Panc1 (cell line): ENCODE measurements at regions not wholly inside any gene's neighbourhood (a gene's known extent, or its start where the extent isn't known, plus 50 kb on each side); places are given as distances from the start of the nearest gene placed in this dataset.

Experiments used
- ATAC-seq: fragments of 200-7000 bp; cut with Tn5 transposase; 2 replicates; pipeline ENCODE4 v1.9.1; 2020; ENCODE audit warnings: mild to moderate bottlenecking, moderate library complexity
- BruUV-seq: library from RNA; stranded (reverse); fragments of 400-500 nt; replicated peaks from 2 replicates; lab custom pipeline; 2021; lab: Mats Ljungman, UMichigan
- CTCF ChIA-PET: fragments of 300-600 bp; sonication (Branson Sonifier 250); formaldehyde crosslinking; loops from one replicate; lab custom pipeline; 2022; ENCODE audit warnings: antibody characterized with exemption; lab: Charles Lee
- POLR2A ChIA-PET: fragments of 300-600 bp; sonication (Branson Sonifier 250); formaldehyde crosslinking; loops from one replicate; lab custom pipeline; 2022; ENCODE audit warnings: antibody characterized with exemption; lab: Charles Lee
- DNase-seq: peaks from one replicate; pipeline ENCODE4 v3.0.0-alpha.2; 2010; ENCODE audit warnings: low read depth, low spot score
- H3K27ac ChIP-seq: 2 replicates; pipeline ENCODE4 v1.5.1; 2011; ENCODE audit warnings: mild to moderate bottlenecking, low read length, inconsistent platforms
- H3K27me3 ChIP-seq: fragments of 200-500 bp; sonication (Bioruptor generic); 2 replicates; pipeline ENCODE4 v1.6.0; 2014; ENCODE audit warnings: low read length, inconsistent platforms; ENCODE audit not compliant: control insufficient read depth, insufficient read depth
- H3K36me3 ChIP-seq: fragments of 200-500 bp; sonication (Bioruptor generic); 2 replicates; pipeline ENCODE4 v1.5.1; 2014; ENCODE audit warnings: inconsistent platforms, mild to moderate bottlenecking, low read length, moderate library complexity; ENCODE audit not compliant: control insufficient read depth, insufficient read depth
- H3K4me1 ChIP-seq: 2 replicates; pipeline ENCODE4 v1.5.1; 2011; ENCODE audit warnings: inconsistent platforms, mild to moderate bottlenecking, low read length, moderate library complexity; ENCODE audit not compliant: control insufficient read depth, insufficient read depth
- H3K4me3 ChIP-seq, 2 experiments: 2 replicates each; pipeline ENCODE4 v1.5.1; 2011 to 2012; ENCODE audit warnings: low read depth in 2 of 2, low read length in 2 of 2, mild to moderate bottlenecking in 2 of 2, inconsistent platforms in 1 of 2, moderate library complexity in 1 of 2
- H3K9me3 ChIP-seq: fragments of 200-500 bp; sonication (Bioruptor generic); 2 replicates; pipeline ENCODE4 v1.5.1; 2014; ENCODE audit warnings: low read depth, mild to moderate bottlenecking, inconsistent platforms, low read length, moderate library complexity; ENCODE audit not compliant: control insufficient read depth, insufficient read depth
- POLR2AphosphoS5 ChIP-seq: IDR thresholded peaks from 2 replicates; pipeline ENCODE4 v1.6.1; 2012; ENCODE audit warnings: mild to moderate bottlenecking, low read depth, low read length, moderate library complexity
- SIN3A ChIP-seq: IDR thresholded peaks from 2 replicates; pipeline ENCODE4 v1.6.1; 2012; ENCODE audit warnings: low read depth, mild to moderate bottlenecking, low read length, moderate library complexity, borderline replicate concordance; ENCODE audit not compliant: insufficient read depth
- TCF7L2 ChIP-seq: IDR thresholded peaks from 2 replicates; pipeline ENCODE4 v1.6.1; 2011; ENCODE audit warnings: mild to moderate bottlenecking, low read depth, low read length, inconsistent platforms
- in situ Hi-C: cut with HindIII; loops from 2 replicates; pipeline ENCODE4 v1.10.0; 2016; ENCODE audit warnings: low sequenced_read_pairs, low pct_unique_long_range_greater_than_20kb
- intact Hi-C: fragments of 100-400 bp; cut with micrococcal nuclease; formaldehyde crosslinking; loops from one replicate; pipeline ENCODE4 v1.10.0; 2022; ENCODE audit not compliant: unreplicated experiment
- TF ChIP-seq, protein P1 (sequence below): fragments of 450-650 bp; IDR thresholded peaks from 2 replicates; pipeline ENCODE4 v1.5.1; 2017; ENCODE audit warnings: mild to moderate bottlenecking
- TF ChIP-seq, protein P2 (sequence below), 2 experiments: IDR thresholded peaks; 2 replicates each; pipeline ENCODE4 v1.6.1; 2011 to 2012; ENCODE audit warnings: low read depth in 2 of 2, control low read depth in 1 of 2, low read length in 1 of 2, mild to moderate bottlenecking in 1 of 2, moderate library complexity in 1 of 2; ENCODE audit not compliant: insufficient read depth in 1 of 2

DNA sequence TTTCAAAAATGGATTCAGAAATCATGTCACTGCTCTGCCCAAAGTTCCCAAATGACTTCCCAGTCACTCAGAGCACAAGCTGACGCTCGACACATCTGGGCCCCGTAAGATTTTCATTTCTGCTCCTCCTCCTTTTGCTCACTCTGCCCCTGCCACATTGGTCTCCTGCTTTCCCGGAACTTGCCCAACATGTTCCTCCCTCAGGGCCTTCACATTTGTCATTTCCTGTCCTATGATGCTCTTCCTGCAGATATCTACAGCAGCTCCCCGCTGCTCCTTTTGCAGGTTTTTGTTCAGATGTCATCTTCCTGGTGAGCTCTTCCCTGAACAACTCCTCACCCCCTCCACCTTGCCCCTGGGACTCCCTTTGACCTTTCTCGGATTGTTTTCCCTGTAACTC is 58.5 kb upstream of the IVNS1ABP start:
- H3K4me1 ChIP-seq = no peaks in the 10 kb centered on the region
- H3K27ac ChIP-seq = no peak overlapping the region
- DNase-seq (no peak), ATAC-seq (no peak)
- no peaks in the 10 kb centered on the region for H3K9me3 ChIP-seq
- H3K4me3 ChIP-seq = no peak overlapping the region
- intact Hi-C loops (no loop called here), in situ Hi-C loops (no loop called here)
- no TSS peak for BruUV-seq
- ChIA-PET POLR2A (no interaction called here), CTCF (no interaction called here)
- TF ChIP-seq POLR2AphosphoS5 (no peak), TCF7L2 (no peak), SIN3A (no peak)
- TF ChIP-seq, protein P1, sequence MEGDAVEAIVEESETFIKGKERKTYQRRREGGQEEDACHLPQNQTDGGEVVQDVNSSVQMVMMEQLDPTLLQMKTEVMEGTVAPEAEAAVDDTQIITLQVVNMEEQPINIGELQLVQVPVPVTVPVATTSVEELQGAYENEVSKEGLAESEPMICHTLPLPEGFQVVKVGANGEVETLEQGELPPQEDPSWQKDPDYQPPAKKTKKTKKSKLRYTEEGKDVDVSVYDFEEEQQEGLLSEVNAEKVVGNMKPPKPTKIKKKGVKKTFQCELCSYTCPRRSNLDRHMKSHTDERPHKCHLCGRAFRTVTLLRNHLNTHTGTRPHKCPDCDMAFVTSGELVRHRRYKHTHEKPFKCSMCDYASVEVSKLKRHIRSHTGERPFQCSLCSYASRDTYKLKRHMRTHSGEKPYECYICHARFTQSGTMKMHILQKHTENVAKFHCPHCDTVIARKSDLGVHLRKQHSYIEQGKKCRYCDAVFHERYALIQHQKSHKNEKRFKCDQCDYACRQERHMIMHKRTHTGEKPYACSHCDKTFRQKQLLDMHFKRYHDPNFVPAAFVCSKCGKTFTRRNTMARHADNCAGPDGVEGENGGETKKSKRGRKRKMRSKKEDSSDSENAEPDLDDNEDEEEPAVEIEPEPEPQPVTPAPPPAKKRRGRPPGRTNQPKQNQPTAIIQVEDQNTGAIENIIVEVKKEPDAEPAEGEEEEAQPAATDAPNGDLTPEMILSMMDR = no peak
- TF ChIP-seq, protein P2, sequence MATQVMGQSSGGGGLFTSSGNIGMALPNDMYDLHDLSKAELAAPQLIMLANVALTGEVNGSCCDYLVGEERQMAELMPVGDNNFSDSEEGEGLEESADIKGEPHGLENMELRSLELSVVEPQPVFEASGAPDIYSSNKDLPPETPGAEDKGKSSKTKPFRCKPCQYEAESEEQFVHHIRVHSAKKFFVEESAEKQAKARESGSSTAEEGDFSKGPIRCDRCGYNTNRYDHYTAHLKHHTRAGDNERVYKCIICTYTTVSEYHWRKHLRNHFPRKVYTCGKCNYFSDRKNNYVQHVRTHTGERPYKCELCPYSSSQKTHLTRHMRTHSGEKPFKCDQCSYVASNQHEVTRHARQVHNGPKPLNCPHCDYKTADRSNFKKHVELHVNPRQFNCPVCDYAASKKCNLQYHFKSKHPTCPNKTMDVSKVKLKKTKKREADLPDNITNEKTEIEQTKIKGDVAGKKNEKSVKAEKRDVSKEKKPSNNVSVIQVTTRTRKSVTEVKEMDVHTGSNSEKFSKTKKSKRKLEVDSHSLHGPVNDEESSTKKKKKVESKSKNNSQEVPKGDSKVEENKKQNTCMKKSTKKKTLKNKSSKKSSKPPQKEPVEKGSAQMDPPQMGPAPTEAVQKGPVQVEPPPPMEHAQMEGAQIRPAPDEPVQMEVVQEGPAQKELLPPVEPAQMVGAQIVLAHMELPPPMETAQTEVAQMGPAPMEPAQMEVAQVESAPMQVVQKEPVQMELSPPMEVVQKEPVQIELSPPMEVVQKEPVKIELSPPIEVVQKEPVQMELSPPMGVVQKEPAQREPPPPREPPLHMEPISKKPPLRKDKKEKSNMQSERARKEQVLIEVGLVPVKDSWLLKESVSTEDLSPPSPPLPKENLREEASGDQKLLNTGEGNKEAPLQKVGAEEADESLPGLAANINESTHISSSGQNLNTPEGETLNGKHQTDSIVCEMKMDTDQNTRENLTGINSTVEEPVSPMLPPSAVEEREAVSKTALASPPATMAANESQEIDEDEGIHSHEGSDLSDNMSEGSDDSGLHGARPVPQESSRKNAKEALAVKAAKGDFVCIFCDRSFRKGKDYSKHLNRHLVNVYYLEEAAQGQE (IDR thresholded peaks at IDR 0.05; ENCODE audit: insufficient read depth in 1 of 2, low read depth in 2 of 2, low read length in 1 of 2) = no peak
- no peaks in the 10 kb centered on the region for H3K36me3 ChIP-seq
- H3K27me3 ChIP-seq = no peaks in the 10 kb centered on the region

DNA sequence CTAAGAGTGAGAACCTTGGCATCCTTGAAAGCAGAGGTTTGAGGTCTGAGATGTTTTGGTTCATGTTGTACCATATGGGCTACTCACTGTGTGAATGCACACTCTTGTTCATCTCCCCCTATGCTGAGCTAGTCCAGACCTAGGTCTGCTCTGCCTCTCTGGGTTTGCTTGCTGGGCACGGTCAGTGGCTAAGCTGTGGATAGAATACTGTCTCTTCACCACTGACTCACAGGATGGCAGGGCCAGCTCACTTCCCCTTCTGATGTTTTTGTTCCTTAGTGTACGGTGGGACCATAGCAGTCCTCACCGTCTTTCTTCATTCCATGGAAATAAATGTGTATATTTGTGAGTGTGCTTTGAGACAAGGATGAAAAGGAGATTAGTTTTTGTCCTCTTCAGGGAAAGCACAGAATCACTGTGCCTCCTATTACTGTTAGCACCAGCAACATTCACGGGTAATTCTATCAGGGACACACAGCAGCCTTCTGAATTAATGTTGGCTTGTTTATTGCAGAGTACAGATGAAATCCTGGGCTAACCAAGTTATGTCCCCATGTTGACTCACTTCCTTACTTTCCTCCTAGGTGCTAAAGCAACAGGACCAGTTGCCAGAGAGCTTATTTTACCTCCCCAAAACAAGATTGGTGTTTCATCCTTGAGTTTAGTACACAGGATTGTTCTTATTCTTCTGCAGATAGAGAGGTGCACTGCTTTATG is 56.9 kb upstream of the IVNS1ABP start:
- no peak overlapping the region for H3K27ac ChIP-seq
- TF ChIP-seq POLR2AphosphoS5 (no peak), SIN3A (no peak), TCF7L2 (no peak)
- TF ChIP-seq, protein P2 (IDR thresholded peaks at IDR 0.05; ENCODE audit: insufficient read depth in 1 of 2, low read depth in 2 of 2, low read length in 1 of 2) = no peak
- TF ChIP-seq, protein P1 = no peak
- intact Hi-C loops (no loop called here), in situ Hi-C loops (no loop called here)
- H3K4me3 ChIP-seq = no peak overlapping the region
- no peaks in the 10 kb centered on the region for H3K36me3 ChIP-seq
- H3K27me3 ChIP-seq = no peaks in the 10 kb centered on the region
- BruUV-seq = no TSS peak
- H3K4me1 ChIP-seq = no peaks in the 10 kb centered on the region
- no peak for DNase-seq
- no peak for ATAC-seq
- ChIA-PET CTCF (no interaction called here), POLR2A (no interaction called here)
- no peaks in the 10 kb centered on the region for H3K9me3 ChIP-seq
